ENCODE measurements at regions not wholly inside any gene's neighbourhood (a gene's known extent, or its start where the extent isn't known, plus 50 kb on each side); places are given as distances from the start of the nearest gene placed in this dataset.

DNA sequence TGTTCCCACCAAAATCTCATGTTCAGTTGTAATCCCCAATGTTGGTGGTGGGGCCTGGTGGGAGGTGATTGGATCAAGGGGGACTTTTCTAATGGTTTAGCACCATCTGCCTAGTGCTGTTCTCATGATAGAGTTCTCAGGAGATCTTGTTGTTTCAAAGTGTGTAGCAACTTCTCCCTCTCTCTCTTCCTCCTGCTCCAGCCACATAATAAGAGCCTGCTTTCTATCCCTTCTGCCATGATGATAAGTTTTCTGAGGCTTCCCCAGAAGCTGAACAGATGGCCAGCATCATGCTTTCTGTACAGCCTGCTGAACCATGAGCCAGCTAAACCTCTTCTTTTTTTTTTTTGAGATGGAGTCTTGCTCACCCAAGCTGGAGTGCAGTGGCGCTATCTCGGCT, 910.6 kb downstream of the KCNMA1 start:
- TF ChIP-seq CTCF (IDR thresholded peaks at IDR 0.05) (no peak), POLR2AphosphoS5 (IDR thresholded peaks at IDR 0.05) (no peak), POLR2A (IDR thresholded peaks at IDR 0.05) (no peak), EP300 (IDR thresholded peaks at IDR 0.05) (no peak)
